HEK293T (cell line): ENCODE measurements at regions not wholly inside any gene's neighbourhood (a gene's known extent, or its start where the extent isn't known, plus 50 kb on each side); places are given as distances from the start of the nearest gene placed in this dataset.

Experiments used
- CTCF ChIA-PET: fragments of 350-600 bp; formaldehyde crosslinking; extraction: SDS; loops from one replicate; lab custom pipeline; 2021; ENCODE audit warnings: antibody characterized with exemption, inconsistent platforms; lab: Yijun Ruan, JAX
- POLR2A ChIA-PET: fragments of 350-600 bp; formaldehyde crosslinking; extraction: SDS; loops from one replicate; lab custom pipeline; 2020; ENCODE audit warnings: antibody characterized with exemption, inconsistent platforms; lab: Yijun Ruan, JAX
- DNase-seq: peaks from one replicate; pipeline ENCODE4 v3.0.0; 2012; ENCODE audit warnings: mixed read lengths; ENCODE audit errors: extremely low spot score
- ARNT ChIP-seq: fragments of 450-650 bp; IDR thresholded peaks from 2 replicates; pipeline ENCODE4 v1.6.1; 2017; ENCODE audit warnings: mild to moderate bottlenecking
- BHLHE40 ChIP-seq: fragments of 450-650 bp; IDR thresholded peaks from 2 replicates; pipeline ENCODE4 v1.6.1; 2016; ENCODE audit warnings: mild to moderate bottlenecking, moderate library complexity, borderline replicate concordance
- CTBP1 ChIP-seq: fragments of 450-650 bp; IDR thresholded peaks from 2 replicates; pipeline ENCODE4 v1.6.1; 2016; ENCODE audit warnings: borderline replicate concordance
- ELF4 ChIP-seq: fragments of 450-650 bp; IDR thresholded peaks from 2 replicates; pipeline ENCODE4 v1.6.1; 2017; ENCODE audit warnings: antibody characterized with exemption
- FOXA1 ChIP-seq: fragments of 450-650 bp; IDR thresholded peaks from 2 replicates; pipeline ENCODE4 v1.6.1; 2016; ENCODE audit warnings: mild to moderate bottlenecking
- FOXK2 ChIP-seq: fragments of 450-650 bp; IDR thresholded peaks from 2 replicates; pipeline ENCODE4 v1.6.1; 2016; ENCODE audit warnings: mild to moderate bottlenecking
- FOXM1 ChIP-seq: fragments of 450-650 bp; IDR thresholded peaks from 2 replicates; pipeline ENCODE4 v1.6.1; 2017; ENCODE audit warnings: mild to moderate bottlenecking, borderline replicate concordance
- HDGF ChIP-seq: fragments of 450-650 bp; IDR thresholded peaks from 2 replicates; pipeline ENCODE4 v1.6.1; 2017; ENCODE audit warnings: antibody characterized with exemption, borderline replicate concordance
- L3MBTL2 ChIP-seq: fragments of 450-650 bp; conservative IDR thresholded peaks from 2 replicates; pipeline ENCODE4 v1.6.1; 2016; ENCODE audit warnings: mild to moderate bottlenecking
- LEF1 ChIP-seq: fragments of 450-650 bp; IDR thresholded peaks from 2 replicates; pipeline ENCODE4 v1.6.1; 2017; ENCODE audit warnings: mild to moderate bottlenecking, borderline replicate concordance
- NFRKB ChIP-seq: fragments of 450-650 bp; IDR thresholded peaks from 2 replicates; pipeline ENCODE4 v1.6.1; 2016; ENCODE audit warnings: mild to moderate bottlenecking, moderate library complexity
- PKNOX1 ChIP-seq: fragments of 450-650 bp; IDR thresholded peaks from 2 replicates; pipeline ENCODE4 v1.6.1; 2016
- SP1 ChIP-seq: fragments of 450-650 bp; IDR thresholded peaks from 2 replicates; pipeline ENCODE4 v1.6.1; 2017
- SUZ12 ChIP-seq: fragments of 450-650 bp; IDR thresholded peaks from 2 replicates; pipeline ENCODE4 v1.6.1; 2016; ENCODE audit warnings: mild to moderate bottlenecking
- TARDBP ChIP-seq: fragments of 450-650 bp; IDR thresholded peaks from 2 replicates; pipeline ENCODE4 v1.6.1; 2016
- ZNF384 ChIP-seq: fragments of 450-650 bp; IDR thresholded peaks from 2 replicates; pipeline ENCODE4 v1.6.1; 2016

GRCh38 chr9:117549444-117549843, 134.6 kb upstream of the ASTN2 start:
- POLR2A ChIA-PET = no interaction called here
- no peak for TF ChIP-seq LEF1
- TF ChIP-seq NFRKB = no peak
- no peak for TF ChIP-seq HDGF
- no peak for TF ChIP-seq FOXA1
- CTCF ChIA-PET = no interaction called here
- no peak for DNase-seq

DNA sequence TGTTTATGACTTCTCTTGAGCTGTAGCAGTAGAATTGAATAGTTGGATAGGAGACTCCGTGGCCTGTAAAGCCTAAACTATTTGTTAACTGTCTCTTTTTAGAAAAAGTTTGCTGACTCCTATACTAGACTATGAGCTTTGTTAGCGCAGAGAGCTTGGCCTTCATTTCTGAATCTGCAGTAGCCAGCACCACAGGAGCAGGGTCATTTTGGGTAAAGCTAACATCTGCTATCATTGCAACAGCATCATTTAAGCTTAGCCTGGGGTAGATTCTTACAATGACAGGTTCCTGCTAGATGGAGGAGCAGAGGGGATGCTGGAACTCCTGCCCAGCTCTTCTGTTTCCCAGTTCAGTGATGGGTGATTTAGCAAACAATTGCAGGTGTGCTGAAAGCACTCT, 133.7 kb upstream of the ASTN2 start:
- POLR2A ChIA-PET = no interaction called here
- CTCF ChIA-PET = no interaction called here
- TF ChIP-seq BHLHE40 (no peak), CTBP1 (no peak), FOXK2 (no peak)
- no peak for DNase-seq

GRCh38 chr9:117547904-117548303, 133.0 kb upstream of the ASTN2 start:
- no peak for DNase-seq
- CTCF ChIA-PET = no interaction called here
- TF ChIP-seq NFRKB (no peak), LEF1 (no peak), CTBP1 (no peak), TARDBP (no peak), FOXM1 (no peak), SP1 (no peak), FOXK2 (no peak), PKNOX1 (no peak), L3MBTL2 (no peak)
- POLR2A ChIA-PET = no interaction called here

GRCh38 chr9:117546894-117547678, 132.2 kb upstream of the ASTN2 start:
- no peak for DNase-seq
- CTCF ChIA-PET = no interaction called here
- POLR2A ChIA-PET = no interaction called here
- peak; percentile 37; the same call in 1 of the 2 replicates for TF ChIP-seq PKNOX1
- no peak for TF ChIP-seq ARNT

DNA sequence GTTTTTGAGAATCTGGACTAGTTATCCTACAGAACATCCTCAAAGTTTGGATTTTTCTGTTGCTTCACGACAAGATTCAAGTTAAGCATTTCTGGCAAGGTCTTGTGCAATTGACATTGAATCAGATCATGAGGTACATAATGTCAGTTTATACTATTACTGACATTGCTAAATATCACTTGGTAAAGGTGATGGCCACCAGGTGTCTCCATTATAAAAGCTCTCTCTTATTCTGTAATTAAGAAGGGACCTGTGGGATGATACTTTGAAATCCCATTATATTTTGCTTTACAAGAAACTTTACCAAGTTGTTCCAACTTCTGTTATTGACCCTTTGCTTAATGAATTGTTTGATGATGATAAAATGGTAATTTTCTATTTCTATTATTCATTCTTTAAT, 131.0 kb upstream of the ASTN2 start:
- TF ChIP-seq CTBP1 (no peak), ELF4 (no peak), FOXM1 (no peak), HDGF (no peak), ZNF384 (no peak), ARNT (no peak), NFRKB (no peak), BHLHE40 (no peak), FOXA1 (no peak), SP1 (no peak), FOXK2 (no peak), L3MBTL2 (no peak), TARDBP (no peak), PKNOX1 (no peak), LEF1 (no peak), SUZ12 (no peak)
- ChIA-PET CTCF (no interaction called here), POLR2A (no interaction called here)
- no peak for DNase-seq

- no peak for DNase-seq
- POLR2A ChIA-PET = no interaction called here
- CTCF ChIA-PET = no interaction called here
- no peak for TF ChIP-seq ZNF384
- TF ChIP-seq NFRKB = no peak
- TF ChIP-seq TARDBP = no peak
- TF ChIP-seq SP1 = no peak
- TF ChIP-seq PKNOX1 = no peak
- no peak for TF ChIP-seq FOXK2
- TF ChIP-seq LEF1 = no peak
- TF ChIP-seq BHLHE40 = no peak
- no peak for TF ChIP-seq HDGF
- TF ChIP-seq SUZ12 = no peak
- no peak for TF ChIP-seq ELF4
- TF ChIP-seq FOXM1 = no peak
- no peak for TF ChIP-seq ARNT
Observed at GRCh38 chr9:117543089-117543488, 128.2 kb upstream of the ASTN2 start.

DNA sequence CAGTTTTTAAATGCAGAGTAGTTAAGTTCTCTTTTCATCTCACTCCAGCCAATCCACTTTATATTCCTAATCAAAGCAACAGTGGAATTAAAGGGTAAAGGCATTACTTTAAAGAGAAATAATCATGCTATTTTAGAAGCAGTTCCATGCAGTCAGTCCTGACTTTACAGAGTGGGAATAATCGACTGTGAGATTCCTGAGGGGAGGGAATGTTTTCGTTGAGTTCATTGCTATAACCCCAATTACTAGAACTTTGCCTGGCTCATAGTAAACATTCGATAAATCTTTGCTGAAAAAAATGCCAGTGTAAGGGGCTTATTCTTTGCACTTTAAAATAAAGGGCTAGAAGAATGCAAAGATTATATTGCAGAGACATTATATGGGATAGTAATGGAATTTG, 127.2 kb upstream of the ASTN2 start:
- POLR2A ChIA-PET = no interaction called here
- CTCF ChIA-PET = no interaction called here
- no peak for DNase-seq
- TF ChIP-seq SUZ12 = no peak
